K562 (cell line): ENCODE measurements at regions not wholly inside any gene's neighbourhood (a gene's known extent, or its start where the extent isn't known, plus 50 kb on each side); places are given as distances from the start of the nearest gene placed in this dataset.

Source experiments
- ATAC-seq: fragments of 200-7000 bp; cut with Tn5 transposase; 3 replicates; pipeline ENCODE4 v1.9.1; 2020; ENCODE audit warnings: moderate library complexity
- BruUV-seq: library from RNA; stranded (reverse); fragments of 400-500 nt; replicated peaks from 2 replicates; lab custom pipeline; 2021; lab: Mats Ljungman, UMichigan
- CTCF ChIA-PET: fragments of 300-600 bp; formaldehyde crosslinking; extraction: SDS; loops from one replicate; lab custom pipeline; 2021; ENCODE audit warnings: low intra/inter-chr PET ratio; lab: Yijun Ruan, JAX
- POLR2A ChIA-PET: fragments of 300-600, 350-650 bp; sonication (Branson Sonifier 250); formaldehyde crosslinking; extraction: SDS; loops from one replicate; lab custom pipeline; 2021; ENCODE audit warnings: antibody characterized with exemption, inconsistent platforms; lab: Yijun Ruan, JAX
- DNase-seq, 4 experiments: peaks; one replicate each; pipeline versions ENCODE4 v3.0.0 to v3.0.0-alpha.2; 2011 to 2018; ENCODE audit warnings: low spot score in 3 of 4, mixed read lengths in 3 of 4; ENCODE audit errors: extremely low read depth in 1 of 4
- FAIRE-seq: peaks from 2 replicates; lab custom pipeline; 2011; peaks lifted over from hg19 to GRCh38; lab: Jason Lieb, UNC
- H2AFZ ChIP-seq: 2 replicates; pipeline ENCODE4 v1.6.0; 2011; ENCODE audit warnings: low read depth, low read length, control low read depth, inconsistent platforms
- H3K27ac ChIP-seq: fragments of 200-600 bp; 3 replicates; pipeline ENCODE4 v1.8.0; 2011; ENCODE audit warnings: low read depth, mild to moderate bottlenecking, control low read depth, inconsistent platforms, low read length, moderate library complexity, mixed read lengths; ENCODE audit errors: extremely low read depth
- H3K27me3 ChIP-seq, 2 experiments: fragments of 300-600 bp in 1 of 2; 2 replicates in 1 of 2; 3 replicates in 1 of 2; pipeline versions ENCODE4 v1.6.0 to v1.8.0; 2011; ENCODE audit warnings: inconsistent platforms in 2 of 2, low read length in 2 of 2, mild to moderate bottlenecking in 1 of 2, mixed read lengths in 1 of 2, moderate library complexity in 1 of 2; ENCODE audit not compliant: control insufficient read depth in 2 of 2, insufficient read depth in 2 of 2
- H3K36me3 ChIP-seq: fragments of 300-600 bp; 3 replicates; pipeline ENCODE4 v1.8.0; 2011; ENCODE audit warnings: mild to moderate bottlenecking, low read length, inconsistent platforms; ENCODE audit not compliant: control insufficient read depth, insufficient read depth
- H3K4me1 ChIP-seq, 2 experiments: fragments of 200-600 bp in 1 of 2; replicated peaks in 1 of 2; 2 replicates in 1 of 2; 3 replicates in 1 of 2; pipeline versions ENCODE4 v1.5.1 to v1.8.0; 2011; ENCODE audit warnings: inconsistent platforms in 2 of 2, low read length in 2 of 2, mild to moderate bottlenecking in 1 of 2, mixed read lengths in 1 of 2, moderate library complexity in 1 of 2; ENCODE audit not compliant: control insufficient read depth in 2 of 2, insufficient read depth in 2 of 2
- H3K4me2 ChIP-seq: 2 replicates; pipeline ENCODE4 v1.6.1; 2011; ENCODE audit warnings: low read length, control low read depth, inconsistent platforms, mixed read lengths; ENCODE audit not compliant: insufficient read depth
- H3K4me3 ChIP-seq: fragments of 200-600 bp; sonication (generic), shearing (Covaris generic); 2 replicates; pipeline ENCODE4 v1.5.1; 2016; ENCODE audit warnings: control low read depth, inconsistent platforms
- H3K79me2 ChIP-seq: fragments of 200-600 bp; 3 replicates; pipeline ENCODE4 v1.8.0; 2011; ENCODE audit warnings: low read length, inconsistent platforms; ENCODE audit not compliant: control insufficient read depth, insufficient read depth
- H3K9ac ChIP-seq, 2 experiments: 2 replicates each; pipeline versions ENCODE4 v1.6.0 to v1.6.1; 2011; ENCODE audit warnings: low read depth in 2 of 2, low read length in 2 of 2, control low read depth in 1 of 2, inconsistent platforms in 1 of 2, mild to moderate bottlenecking in 1 of 2, mixed read lengths in 1 of 2; ENCODE audit not compliant: insufficient read depth in 1 of 2
- H3K9me1 ChIP-seq: one replicate; pipeline ENCODE4 v1.6.0; 2011; ENCODE audit warnings: inconsistent platforms, mild to moderate bottlenecking, low read length, moderate library complexity; ENCODE audit not compliant: control insufficient read depth, insufficient read depth
- H3K9me3 ChIP-seq: replicated peaks from 2 replicates; pipeline ENCODE4 v1.5.1; 2011; ENCODE audit warnings: low read depth, low read length, inconsistent platforms; ENCODE audit not compliant: control insufficient read depth, insufficient read depth
- H4K20me1 ChIP-seq: replicated peaks from 2 replicates; pipeline ENCODE4 v1.6.1; 2011; ENCODE audit warnings: low read length, inconsistent platforms, mixed read lengths; ENCODE audit not compliant: control insufficient read depth, insufficient read depth
- KLF6 ChIP-seq: fragments of 250-450 bp; sonication (Bioruptor Pico); IDR thresholded peaks from 2 replicates; pipeline ENCODE4 v1.4.0; 2020; ENCODE audit warnings: mild to moderate bottlenecking, moderate library complexity, borderline replicate concordance
- POLR2AphosphoS5 ChIP-seq: IDR thresholded peaks from 2 replicates; pipeline ENCODE4 v1.6.1; 2011; ENCODE audit warnings: mild to moderate bottlenecking, low read depth, low read length, moderate library complexity; ENCODE audit not compliant: control insufficient read depth, insufficient read depth
- RAD21 ChIP-seq, 2 experiments: fragments of 250-450 bp in 1 of 2; fragments of 450-650 bp in 1 of 2; sonication (Bioruptor Pico) in 1 of 2; formaldehyde crosslinking in 1 of 2; IDR thresholded peaks in 1 of 2; conservative IDR thresholded peaks in 1 of 2; 2 replicates each; pipeline versions ENCODE4 v1.4.0 to v1.8.0; 2020 to 2022; ENCODE audit warnings: mild to moderate bottlenecking in 2 of 2, moderate library complexity in 1 of 2
- SMAD4 ChIP-seq: fragments of 250-450 bp; sonication (Bioruptor Pico); conservative IDR thresholded peaks from 2 replicates; pipeline ENCODE4 v1.8.0; 2021; ENCODE audit warnings: inconsistent platforms, mild to moderate bottlenecking, moderate library complexity
- ZNF707 ChIP-seq: fragments of 250-450 bp; sonication (Bioruptor Pico); conservative IDR thresholded peaks from 2 replicates; pipeline ENCODE4 v1.8.0; 2022; ENCODE audit warnings: inconsistent platforms, mild to moderate bottlenecking, moderate library complexity
- WGBS: fragments of 100-300 bp; shearing (Covaris generic); methylation state at CpG from one replicate; pipeline ENCODE4 v1.1.6; 2016; ENCODE audit warnings: low coverage, mixed read lengths; ENCODE audit not compliant: insufficient coverage; ENCODE audit errors: missing lambda C conversion rate; 5-methylcytosine and 5-hydroxymethylcytosine counted together
- in situ Hi-C: fragments of 300-500 bp; cut with MboI; formaldehyde crosslinking; loops from 4 replicates; pipeline ENCODE4 v1.15.0; 2018; ENCODE audit warnings: inconsistent platforms, mixed read lengths
- intact Hi-C: fragments of 100-400 bp; cut with micrococcal nuclease; formaldehyde crosslinking; loops from 2 replicates; pipeline ENCODE4 v1.14.2; 2022
- TF ChIP-seq, protein P1 (sequence below): fragments of 250-450 bp; sonication (Bioruptor Pico); IDR thresholded peaks from 2 replicates; pipeline ENCODE4 v1.9.0; 2021; ENCODE audit warnings: mild to moderate bottlenecking, inconsistent platforms
- TF ChIP-seq, protein P2 (sequence below): sonication (generic); IDR thresholded peaks from 2 replicates; pipeline ENCODE4 v1.6.1; 2016

DNA sequence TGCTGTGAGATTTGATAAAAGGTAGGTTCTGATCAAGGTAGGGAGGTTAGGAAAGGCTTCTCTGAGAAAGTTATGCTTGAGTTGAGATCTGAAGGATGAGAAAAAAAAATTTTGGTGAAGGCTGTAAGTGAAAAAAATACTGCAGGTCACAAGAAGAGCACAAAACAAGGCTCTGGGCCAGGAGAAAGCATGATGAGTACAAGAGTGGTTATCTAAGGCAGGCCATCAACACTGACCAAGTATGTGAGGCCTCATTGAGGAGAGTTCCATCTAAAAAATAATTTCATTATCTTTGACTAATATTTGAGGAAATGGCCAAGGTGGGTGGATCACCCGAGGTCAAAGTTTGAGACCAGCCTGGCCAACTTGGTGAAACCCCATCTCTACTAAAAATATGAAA, 71.6 kb upstream of the SLC4A4 start:
- ChIA-PET CTCF (no interaction called here), POLR2A (no interaction called here)
- Histone ChIP-seq H3K27ac (no peak overlapping the region), H3K9me1 (no peaks in the 10 kb centered on the region), H3K36me3 (no peaks in the 10 kb centered on the region), H3K4me1 (no peaks in the 10 kb centered on the region), H3K79me2 (no peaks in the 10 kb centered on the region), H3K9me3 (no peaks in the 10 kb centered on the region), H4K20me1 (no peaks in the 10 kb centered on the region), H3K27me3 (no peaks in the 10 kb centered on the region; a peak in 1 of 5 replicates), H2AFZ (no peak overlapping the region), H3K9ac (no peak overlapping the region), H3K4me2 (no peak overlapping the region), H3K4me3 (no peak overlapping the region)
- in situ Hi-C loops (loop anchor here (25.0 kb wide), 1 partner anchor 445 kb away; no protein-coding TSS in a partner anchor), intact Hi-C loops (no loop called here)
- ATAC-seq (no peak), DNase-seq (no peak), FAIRE-seq (no peak)
- no TSS peak for BruUV-seq
- 0% methylated on average over 1 of the region's 1 CpG for WGBS
- TF ChIP-seq, protein P1, sequence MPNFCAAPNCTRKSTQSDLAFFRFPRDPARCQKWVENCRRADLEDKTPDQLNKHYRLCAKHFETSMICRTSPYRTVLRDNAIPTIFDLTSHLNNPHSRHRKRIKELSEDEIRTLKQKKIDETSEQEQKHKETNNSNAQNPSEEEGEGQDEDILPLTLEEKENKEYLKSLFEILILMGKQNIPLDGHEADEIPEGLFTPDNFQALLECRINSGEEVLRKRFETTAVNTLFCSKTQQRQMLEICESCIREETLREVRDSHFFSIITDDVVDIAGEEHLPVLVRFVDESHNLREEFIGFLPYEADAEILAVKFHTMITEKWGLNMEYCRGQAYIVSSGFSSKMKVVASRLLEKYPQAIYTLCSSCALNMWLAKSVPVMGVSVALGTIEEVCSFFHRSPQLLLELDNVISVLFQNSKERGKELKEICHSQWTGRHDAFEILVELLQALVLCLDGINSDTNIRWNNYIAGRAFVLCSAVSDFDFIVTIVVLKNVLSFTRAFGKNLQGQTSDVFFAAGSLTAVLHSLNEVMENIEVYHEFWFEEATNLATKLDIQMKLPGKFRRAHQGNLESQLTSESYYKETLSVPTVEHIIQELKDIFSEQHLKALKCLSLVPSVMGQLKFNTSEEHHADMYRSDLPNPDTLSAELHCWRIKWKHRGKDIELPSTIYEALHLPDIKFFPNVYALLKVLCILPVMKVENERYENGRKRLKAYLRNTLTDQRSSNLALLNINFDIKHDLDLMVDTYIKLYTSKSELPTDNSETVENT, result no peak
- TF ChIP-seq POLR2AphosphoS5 (no peak), RAD21 (CRISPR knock-in tag; conservative IDR thresholded peaks at IDR 0.05 in 1 of 2, IDR thresholded peaks at IDR 0.05 in 1 of 2) (no peak), KLF6 (no peak), SMAD4 (no peak), ZNF707 (no peak)
- TF ChIP-seq, protein P2, sequence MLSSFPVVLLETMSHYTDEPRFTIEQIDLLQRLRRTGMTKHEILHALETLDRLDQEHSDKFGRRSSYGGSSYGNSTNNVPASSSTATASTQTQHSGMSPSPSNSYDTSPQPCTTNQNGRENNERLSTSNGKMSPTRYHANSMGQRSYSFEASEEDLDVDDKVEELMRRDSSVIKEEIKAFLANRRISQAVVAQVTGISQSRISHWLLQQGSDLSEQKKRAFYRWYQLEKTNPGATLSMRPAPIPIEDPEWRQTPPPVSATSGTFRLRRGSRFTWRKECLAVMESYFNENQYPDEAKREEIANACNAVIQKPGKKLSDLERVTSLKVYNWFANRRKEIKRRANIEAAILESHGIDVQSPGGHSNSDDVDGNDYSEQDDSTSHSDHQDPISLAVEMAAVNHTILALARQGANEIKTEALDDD, result no peak
